ENCODE measurements at regions not wholly inside any gene's neighbourhood (a gene's known extent, or its start where the extent isn't known, plus 50 kb on each side); places are given as distances from the start of the nearest gene placed in this dataset.

- WGBS, 2 donors (ENCODE audit: low coverage in 1 of 2), result 60 to 80% methylated on average over 3 of the region's 3 CpGs
- intact Hi-C loops (cut with DNase I; ENCODE audit: low total_unique reads), result loop anchor here (5.0 to 10.0 kb wide), 2 partner anchors 88 to 559 kb away; no protein-coding TSS in a partner anchor
- DNase-seq, result no peak
- H3K27ac ChIP-seq, result peak overlapping the region; percentile 26 to 72 (median 55)
- H3K27me3 ChIP-seq, result no peaks in the 10 kb centered on the region
- H3K9me3 ChIP-seq, result no peaks in the 10 kb centered on the region
- peaks cover 5 to 64% (median 37%) of the 10 kb centered on the region in 4 donors for H3K4me1 ChIP-seq
- H3K36me3 ChIP-seq, result no peaks in the 10 kb centered on the region
- TF ChIP-seq POLR2AphosphoS5 (IDR thresholded peaks at IDR 0.05), result no peak
- no peak for TF ChIP-seq POLR2A (IDR thresholded peaks at IDR 0.05)
- TF ChIP-seq EP300 (IDR thresholded peaks at IDR 0.05; ENCODE audit: low read depth), result no peak
- TF ChIP-seq, protein P1, sequence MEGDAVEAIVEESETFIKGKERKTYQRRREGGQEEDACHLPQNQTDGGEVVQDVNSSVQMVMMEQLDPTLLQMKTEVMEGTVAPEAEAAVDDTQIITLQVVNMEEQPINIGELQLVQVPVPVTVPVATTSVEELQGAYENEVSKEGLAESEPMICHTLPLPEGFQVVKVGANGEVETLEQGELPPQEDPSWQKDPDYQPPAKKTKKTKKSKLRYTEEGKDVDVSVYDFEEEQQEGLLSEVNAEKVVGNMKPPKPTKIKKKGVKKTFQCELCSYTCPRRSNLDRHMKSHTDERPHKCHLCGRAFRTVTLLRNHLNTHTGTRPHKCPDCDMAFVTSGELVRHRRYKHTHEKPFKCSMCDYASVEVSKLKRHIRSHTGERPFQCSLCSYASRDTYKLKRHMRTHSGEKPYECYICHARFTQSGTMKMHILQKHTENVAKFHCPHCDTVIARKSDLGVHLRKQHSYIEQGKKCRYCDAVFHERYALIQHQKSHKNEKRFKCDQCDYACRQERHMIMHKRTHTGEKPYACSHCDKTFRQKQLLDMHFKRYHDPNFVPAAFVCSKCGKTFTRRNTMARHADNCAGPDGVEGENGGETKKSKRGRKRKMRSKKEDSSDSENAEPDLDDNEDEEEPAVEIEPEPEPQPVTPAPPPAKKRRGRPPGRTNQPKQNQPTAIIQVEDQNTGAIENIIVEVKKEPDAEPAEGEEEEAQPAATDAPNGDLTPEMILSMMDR (IDR thresholded peaks at IDR 0.05), result no peak
- in situ Hi-C loops (cut with MboI; ENCODE audit: low pct_ligation_motif_present in 1 of 4, low pct_unique_long_range_greater_than_20kb in 1 of 4, low sequenced_read_pairs in 3 of 4), result loop anchor here in 1 of 4 donors (25.0 kb wide), 1 partner anchor 108 kb away; no protein-coding TSS in a partner anchor
- H3K4me3 ChIP-seq, result no peak overlapping the region
Measured at GRCh38 chr9:108054131-108054630, 564.6 kb upstream of the KLF4 start.

GRCh38 chr9:108053555-108054061, 564.0 kb upstream of the KLF4 start:
- peaks cover 5 to 65% (median 36%) of the 10 kb centered on the region in 4 donors for H3K4me1 ChIP-seq
- no peaks in the 10 kb centered on the region for H3K27me3 ChIP-seq
- TF ChIP-seq POLR2AphosphoS5 (IDR thresholded peaks at IDR 0.05), result peak; percentile 23 to 30 (median 29)
- TF ChIP-seq, protein P1 (IDR thresholded peaks at IDR 0.05), result no peak
- peak; percentile 68 for DNase-seq
- H3K36me3 ChIP-seq, result no peaks in the 10 kb centered on the region
- 23 to 26% methylated on average over 4 to 12 of the region's 12 CpGs for WGBS, 2 donors (ENCODE audit: low coverage in 1 of 2)
- in situ Hi-C loops (cut with MboI; ENCODE audit: low pct_ligation_motif_present in 1 of 4, low pct_unique_long_range_greater_than_20kb in 1 of 4, low sequenced_read_pairs in 3 of 4) (loop anchor here in 1 of 4 donors (25.0 kb wide), 1 partner anchor 109 kb away; no protein-coding TSS in a partner anchor), intact Hi-C loops (cut with DNase I; ENCODE audit: low total_unique reads) (loop anchor here (1.0 to 10.0 kb wide), 3 partner anchors 40 to 559 kb away; no protein-coding TSS in a partner anchor)
- H3K9me3 ChIP-seq, result no peaks in the 10 kb centered on the region
- peak overlapping the region in 1 of 4 donors; percentile 1 for H3K4me3 ChIP-seq
- peak overlapping the region; percentile 26 to 72 (median 55) for H3K27ac ChIP-seq

DNA sequence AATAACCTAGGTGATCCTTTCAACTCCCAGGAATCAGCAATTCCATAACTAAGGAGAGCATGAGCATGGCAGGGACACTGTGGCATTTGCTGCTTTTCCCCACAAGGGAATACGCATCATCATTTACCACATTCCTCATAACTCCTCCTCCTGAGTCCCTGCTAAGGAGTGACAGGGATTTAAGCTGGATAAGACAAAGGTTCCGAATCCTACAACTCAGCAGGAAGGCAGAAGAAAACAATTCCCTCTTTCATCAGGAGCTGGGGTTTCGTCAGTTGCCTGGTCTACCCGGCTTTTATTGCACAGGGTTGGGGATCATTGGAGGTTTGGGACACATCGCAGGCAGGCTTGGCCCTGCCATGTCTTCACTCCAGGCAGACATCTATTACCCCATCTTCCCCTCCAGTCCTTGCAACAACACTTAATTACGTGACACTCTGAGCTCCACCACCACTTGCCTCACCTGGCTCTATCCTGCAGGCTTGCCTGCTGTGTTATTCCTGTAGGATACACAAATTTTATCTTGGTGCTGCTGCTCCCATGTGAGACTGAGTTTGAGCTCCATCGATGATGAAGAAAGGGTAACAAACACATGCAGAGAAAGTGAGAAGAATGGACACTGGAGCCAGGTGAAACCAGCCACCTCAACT, 563.0 kb upstream of the KLF4 start:
- intact Hi-C loops (cut with DNase I; ENCODE audit: low total_unique reads) (loop anchor here (1.0 to 10.0 kb wide), 3 partner anchors 41 to 558 kb away; no protein-coding TSS in a partner anchor), in situ Hi-C loops (cut with MboI; ENCODE audit: low pct_ligation_motif_present in 1 of 4, low pct_unique_long_range_greater_than_20kb in 1 of 4, low sequenced_read_pairs in 3 of 4) (loop anchor here in 1 of 4 donors (25.0 kb wide), 1 partner anchor 110 kb away; no protein-coding TSS in a partner anchor)
- peaks cover 5 to 57% (median 28%) of the 10 kb centered on the region in 4 donors for H3K4me1 ChIP-seq
- no peaks in the 10 kb centered on the region for H3K36me3 ChIP-seq
- 78 to 100% methylated on average over 1 to 7 of the region's 7 CpGs for WGBS, 2 donors (ENCODE audit: low coverage in 1 of 2)
- no peaks in the 10 kb centered on the region for H3K27me3 ChIP-seq
- TF ChIP-seq EP300 (IDR thresholded peaks at IDR 0.05; ENCODE audit: low read depth) (no peak), POLR2A (IDR thresholded peaks at IDR 0.05) (no peak), POLR2AphosphoS5 (IDR thresholded peaks at IDR 0.05) (no peak)
- TF ChIP-seq, protein P1 (IDR thresholded peaks at IDR 0.05), result no peak
- no peak overlapping the region for H3K4me3 ChIP-seq
- no peaks in the 10 kb centered on the region for H3K9me3 ChIP-seq
- no peak for DNase-seq
- no peak overlapping the region for H3K27ac ChIP-seq

GRCh38 chr9:108050894-108051293, 561.3 kb upstream of the KLF4 start:
- H3K27ac ChIP-seq, result no peak overlapping the region
- intact Hi-C loops (cut with DNase I; ENCODE audit: low total_unique reads) (loop anchor here (5.0 to 10.0 kb wide), 2 partner anchors 91 to 556 kb away; no protein-coding TSS in a partner anchor), in situ Hi-C loops (cut with MboI; ENCODE audit: low pct_ligation_motif_present in 1 of 4, low pct_unique_long_range_greater_than_20kb in 1 of 4, low sequenced_read_pairs in 3 of 4) (loop anchor here in 1 of 4 donors (25.0 kb wide), 1 partner anchor 111 kb away; no protein-coding TSS in a partner anchor)
- TF ChIP-seq POLR2AphosphoS5 (IDR thresholded peaks at IDR 0.05), result no peak
- no peak for TF ChIP-seq EP300 (IDR thresholded peaks at IDR 0.05; ENCODE audit: low read depth)
- no peak for TF ChIP-seq POLR2A (IDR thresholded peaks at IDR 0.05)
- TF ChIP-seq, protein P1 (IDR thresholded peaks at IDR 0.05), result no peak
- H3K27me3 ChIP-seq, result no peaks in the 10 kb centered on the region
- WGBS, 2 donors (ENCODE audit: low coverage in 1 of 2), result 63 to 100% methylated on average over 1 to 4 of the region's 4 CpGs
- no peaks in the 10 kb centered on the region for H3K36me3 ChIP-seq
- no peak overlapping the region for H3K4me3 ChIP-seq
- peaks cover 5 to 41% (median 19%) of the 10 kb centered on the region in 4 donors for H3K4me1 ChIP-seq
- DNase-seq, result no peak
- no peaks in the 10 kb centered on the region for H3K9me3 ChIP-seq

Data from transverse colon (tissue), 4 donors.